Activated naive CD4-positive, alpha-beta T cell treated with anti-CD3 and anti-CD28 coated beads for 36 hours (primary cell): ENCODE measurements at regions not wholly inside any gene's neighbourhood (a gene's known extent, or its start where the extent isn't known, plus 50 kb on each side); places are given as distances from the start of the nearest gene placed in this dataset.

ENCODE experiments used
- CTCF ChIA-PET: fragments of 350-600 bp; sonication (Branson Sonifier 250); formaldehyde crosslinking; loops from one replicate; lab custom pipeline; 2021; ENCODE audit warnings: antibody characterized with exemption; lab: Charles Lee
- DNase-seq: peaks from one replicate; pipeline ENCODE4 v3.0.0-alpha.2; 2020
- H3K27ac Mint-ChIP-seq: one replicate; pipeline ENCODE4 v1.8.0; 2021; ENCODE audit warnings: mild to moderate bottlenecking, mixed read lengths
- H3K27me3 Mint-ChIP-seq: one replicate; pipeline ENCODE4 v1.8.0; 2021; ENCODE audit warnings: low read depth, mixed read lengths
- H3K36me3 Mint-ChIP-seq: one replicate; pipeline ENCODE4 v1.8.0; 2021; ENCODE audit warnings: low read depth, mixed read lengths
- H3K4me1 Mint-ChIP-seq: one replicate; pipeline ENCODE4 v1.8.0; 2021; ENCODE audit warnings: low read depth, mixed read lengths
- H3K4me3 Mint-ChIP-seq: one replicate; pipeline ENCODE4 v1.8.0; 2021; ENCODE audit warnings: mild to moderate bottlenecking, moderate library complexity, mixed read lengths
- H3K9me3 Mint-ChIP-seq: one replicate; pipeline ENCODE4 v1.8.0; 2021; ENCODE audit warnings: mixed read lengths
- intact Hi-C: fragments of 100-400 bp; cut with micrococcal nuclease; formaldehyde crosslinking; loops from one replicate; pipeline ENCODE4 v1.15.1; 2023

DNA sequence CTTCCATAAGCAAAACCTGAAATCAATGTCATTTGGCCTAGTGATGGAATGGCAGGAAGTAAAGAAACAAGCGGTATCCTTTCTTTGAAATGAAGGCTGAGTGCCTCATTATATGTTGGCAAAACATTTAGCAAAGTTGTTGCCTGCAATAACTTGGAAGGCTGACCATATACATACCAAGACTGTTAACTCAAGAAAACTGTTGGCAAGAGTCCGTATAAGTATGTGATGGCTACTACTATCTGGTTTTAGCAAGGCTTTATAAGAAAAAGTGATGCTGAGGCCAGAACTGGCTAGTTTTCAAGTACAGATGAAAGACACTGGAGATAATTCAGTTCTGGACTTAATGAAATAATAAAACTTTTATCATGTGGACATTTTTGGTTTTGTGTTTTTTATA lies 356.2 kb downstream of the ZNF521 start:
- no peak overlapping the region for H3K27ac Mint-ChIP-seq
- no peaks in the 10 kb centered on the region for H3K4me1 Mint-ChIP-seq
- DNase-seq = no peak
- H3K4me3 Mint-ChIP-seq = no peak overlapping the region
- H3K27me3 Mint-ChIP-seq = no peaks in the 10 kb centered on the region
- peaks cover 2% of the 10 kb centered on the region for H3K36me3 Mint-ChIP-seq
- H3K9me3 Mint-ChIP-seq = peaks cover 13% of the 10 kb centered on the region
- intact Hi-C loops = no loop called here
- CTCF ChIA-PET = no interaction called here

DNA sequence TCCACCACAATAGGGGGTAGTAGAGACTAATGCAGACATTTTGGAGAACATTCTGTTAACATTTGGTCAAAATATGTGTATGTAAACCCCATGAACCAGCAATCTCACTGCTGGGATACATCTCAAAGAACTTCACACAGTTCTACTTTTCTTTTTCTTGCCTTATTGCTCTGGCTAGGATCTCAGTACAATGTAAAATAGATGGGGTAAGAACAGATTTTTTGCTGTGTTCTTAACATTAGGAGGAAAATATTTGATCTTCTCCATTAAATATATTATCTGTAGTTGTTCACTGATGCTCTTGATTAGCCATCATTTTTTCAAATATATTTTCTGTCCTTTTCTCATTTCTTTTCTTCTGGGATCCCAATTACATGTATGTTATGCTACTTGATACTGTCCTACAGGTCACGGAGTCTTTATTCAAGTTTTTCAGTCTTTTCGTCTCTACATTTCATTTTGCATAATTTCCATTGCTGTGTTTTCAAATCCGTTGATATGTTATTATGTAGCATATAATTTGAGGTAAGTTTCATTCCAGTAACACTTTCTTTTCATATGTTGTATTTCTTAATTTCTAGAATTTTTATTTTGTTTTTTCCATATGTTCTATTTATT lies 352.2 kb downstream of the ZNF521 start:
- Mint-ChIP-seq H3K4me3 (no peak overlapping the region), H3K27ac (no peak overlapping the region), H3K4me1 (no peaks in the 10 kb centered on the region), H3K27me3 (peaks cover 2% of the 10 kb centered on the region), H3K9me3 (peaks cover 13% of the 10 kb centered on the region), H3K36me3 (peaks cover 2% of the 10 kb centered on the region)
- CTCF ChIA-PET = no interaction called here
- intact Hi-C loops = no loop called here
- no peak for DNase-seq

DNA sequence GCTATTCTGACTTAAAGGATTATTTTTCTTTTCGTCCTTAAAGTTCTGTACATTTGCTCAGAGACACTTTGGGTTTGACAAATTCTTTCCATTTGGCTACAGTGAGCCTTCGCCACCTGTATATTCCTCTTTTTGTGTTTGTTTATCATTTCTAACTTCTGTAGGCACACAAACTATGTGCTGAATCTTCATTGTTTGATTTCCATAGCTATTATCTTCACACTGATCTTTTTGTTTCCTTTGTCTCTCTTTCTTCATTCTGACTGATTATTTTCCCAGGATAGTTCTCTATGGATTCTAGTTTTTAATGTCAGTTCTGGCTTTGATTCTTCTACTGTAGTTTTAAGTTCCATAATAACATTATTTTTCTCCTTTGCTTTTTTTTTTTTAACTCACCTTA lies 350.2 kb downstream of the ZNF521 start:
- peaks cover 2% of the 10 kb centered on the region for H3K27me3 Mint-ChIP-seq
- CTCF ChIA-PET = interaction anchor here (0.6 kb wide), 1 partner anchor 43 kb away, joined by 3 read pairs; no protein-coding TSS in a partner anchor
- H3K36me3 Mint-ChIP-seq = peaks cover 2% of the 10 kb centered on the region
- peaks cover 13% of the 10 kb centered on the region for H3K9me3 Mint-ChIP-seq
- no peaks in the 10 kb centered on the region for H3K4me1 Mint-ChIP-seq
- H3K27ac Mint-ChIP-seq = no peak overlapping the region
- no peak for DNase-seq
- no peak overlapping the region for H3K4me3 Mint-ChIP-seq
- intact Hi-C loops = no loop called here

DNA sequence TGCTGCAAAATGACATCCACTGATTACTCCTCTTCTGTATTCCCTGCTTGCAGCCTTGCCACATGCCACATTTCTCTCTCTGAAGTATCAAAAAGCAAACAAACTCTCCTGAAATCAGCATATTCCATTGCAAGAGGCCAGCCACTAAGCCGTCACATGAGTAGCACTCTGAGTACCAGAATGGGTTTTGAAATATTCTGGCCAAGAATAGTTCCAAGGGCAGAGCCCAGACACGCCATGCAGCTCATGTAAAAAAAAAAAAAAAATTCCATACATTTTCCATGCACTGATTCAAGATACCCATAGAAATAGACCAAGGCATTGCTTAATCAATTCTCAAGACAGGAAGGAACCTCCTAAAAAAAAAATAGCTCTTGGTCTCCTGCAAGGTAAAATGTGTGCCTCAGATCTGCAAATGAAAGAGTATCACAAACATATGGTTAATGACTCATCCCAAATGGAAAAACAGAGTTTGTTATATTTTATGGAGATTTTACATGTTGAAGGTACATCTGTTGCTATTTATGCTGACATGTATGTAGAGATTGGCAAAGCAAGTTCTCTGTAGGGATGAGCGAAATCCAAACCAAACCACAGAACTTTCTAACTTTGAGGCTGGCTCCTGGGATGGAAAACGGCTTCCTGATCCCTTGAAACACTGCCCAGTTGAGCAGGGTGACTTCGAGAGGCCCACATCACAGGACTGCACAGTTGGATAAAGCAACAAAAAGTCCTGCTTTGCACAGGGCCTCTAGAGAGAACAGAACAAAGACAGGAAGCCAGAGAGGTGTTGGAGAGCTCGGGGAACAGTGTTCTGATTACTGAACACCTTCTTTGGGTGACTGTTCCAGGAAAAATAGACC lies 346.2 kb downstream of the ZNF521 start:
- Mint-ChIP-seq H3K36me3 (no peaks in the 10 kb centered on the region), H3K27me3 (peaks cover 2% of the 10 kb centered on the region), H3K9me3 (no peaks in the 10 kb centered on the region), H3K4me1 (no peaks in the 10 kb centered on the region), H3K4me3 (no peak overlapping the region), H3K27ac (no peak overlapping the region)
- intact Hi-C loops = no loop called here
- no peak for DNase-seq
- CTCF ChIA-PET = interaction anchor here (0.6 kb wide), 1 partner anchor 253 kb away, joined by 3 read pairs; no protein-coding TSS in a partner anchor

DNA sequence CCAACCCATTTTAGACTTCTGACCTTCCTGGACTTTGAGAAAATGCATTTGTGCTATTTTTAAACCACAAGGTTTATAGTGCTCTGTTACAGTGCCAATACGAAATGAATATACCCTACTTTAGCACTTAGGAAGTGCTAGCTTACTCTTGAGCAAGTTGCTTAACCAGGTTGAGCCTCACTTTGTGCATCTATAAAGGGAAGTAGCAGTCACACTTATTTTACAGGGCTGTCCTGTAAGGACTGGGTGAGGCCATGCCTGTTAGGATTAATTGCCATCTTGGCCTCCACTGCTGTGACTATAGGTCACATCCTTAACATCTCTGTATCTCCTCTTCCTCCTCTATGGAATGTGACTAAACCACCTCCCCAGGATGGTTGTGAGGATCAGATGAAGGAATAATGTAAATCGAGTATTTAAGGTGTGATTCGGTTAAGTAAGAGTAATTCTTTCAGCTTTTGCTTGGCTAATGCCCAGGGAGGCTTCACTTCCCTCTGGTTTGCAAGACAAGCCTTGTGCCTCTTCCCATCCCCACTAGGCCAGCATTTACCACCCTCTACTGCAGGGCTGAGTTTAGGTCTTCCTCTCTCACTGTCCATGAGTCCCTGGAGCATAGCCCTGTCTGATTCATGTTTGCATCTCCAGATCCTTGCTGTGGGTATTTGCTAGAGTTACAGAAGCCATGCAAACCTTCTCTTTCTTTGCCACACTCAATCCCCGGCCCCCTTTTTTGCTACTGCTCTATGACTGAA lies 341.2 kb downstream of the ZNF521 start:
- no peak for DNase-seq
- CTCF ChIA-PET = no interaction called here
- Mint-ChIP-seq H3K36me3 (no peaks in the 10 kb centered on the region), H3K4me1 (no peaks in the 10 kb centered on the region), H3K27ac (no peak overlapping the region), H3K4me3 (no peak overlapping the region), H3K27me3 (no peaks in the 10 kb centered on the region), H3K9me3 (no peaks in the 10 kb centered on the region)
- intact Hi-C loops = no loop called here
